HepG2 (cell line): ENCODE measurements at regions not wholly inside any gene's neighbourhood (a gene's known extent, or its start where the extent isn't known, plus 50 kb on each side); places are given as distances from the start of the nearest gene placed in this dataset.

ENCODE experiments used
- BRCA1 ChIP-seq: sonication (generic); formaldehyde crosslinking; IDR thresholded peaks from 2 replicates; pipeline ENCODE4 v1.4.0; 2020; ENCODE audit warnings: missing genetic modification reagents
- EZH2 ChIP-seq: conservative IDR thresholded peaks from 2 replicates; pipeline ENCODE4 v1.6.1; 2012; ENCODE audit warnings: mild to moderate bottlenecking, low read depth, low read length, moderate library complexity
- HOXA7 ChIP-seq: sonication (generic); formaldehyde crosslinking; IDR thresholded peaks from 2 replicates; pipeline ENCODE4 v1.8.1; 2022; ENCODE audit warnings: mild to moderate bottlenecking, missing genetic modification reagents, moderate library complexity
- REXO4 ChIP-seq: sonication (generic); formaldehyde crosslinking; IDR thresholded peaks from 2 replicates; pipeline ENCODE4 v1.8.0; 2022; ENCODE audit warnings: missing genetic modification reagents, mild to moderate bottlenecking, borderline replicate concordance
- TF ChIP-seq, protein P1 (sequence below): sonication (generic); formaldehyde crosslinking; IDR thresholded peaks from 2 replicates; pipeline ENCODE4 v1.5.0; 2020; ENCODE audit warnings: mild to moderate bottlenecking, missing genetic modification reagents, moderate library complexity

DNA sequence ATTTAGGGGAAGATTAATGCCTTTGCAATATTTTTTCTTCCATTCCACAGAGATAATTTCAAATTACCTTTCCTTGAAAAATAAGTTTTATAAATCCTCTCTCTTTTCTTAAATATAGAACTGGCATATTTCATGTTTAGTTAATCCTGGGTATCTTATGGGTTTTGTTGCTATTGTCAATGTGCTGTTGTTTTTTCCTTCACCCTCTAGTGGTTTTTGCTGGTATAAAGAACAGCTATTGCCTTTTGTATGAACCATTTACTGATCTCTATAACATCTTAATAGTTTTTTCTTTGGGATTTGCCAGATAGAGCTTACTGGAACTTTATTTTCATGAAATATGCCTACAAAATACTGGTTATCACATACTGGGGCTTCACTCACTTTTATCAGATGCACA is 359.6 kb upstream of the DPPA4 start:
- TF ChIP-seq, protein P1, sequence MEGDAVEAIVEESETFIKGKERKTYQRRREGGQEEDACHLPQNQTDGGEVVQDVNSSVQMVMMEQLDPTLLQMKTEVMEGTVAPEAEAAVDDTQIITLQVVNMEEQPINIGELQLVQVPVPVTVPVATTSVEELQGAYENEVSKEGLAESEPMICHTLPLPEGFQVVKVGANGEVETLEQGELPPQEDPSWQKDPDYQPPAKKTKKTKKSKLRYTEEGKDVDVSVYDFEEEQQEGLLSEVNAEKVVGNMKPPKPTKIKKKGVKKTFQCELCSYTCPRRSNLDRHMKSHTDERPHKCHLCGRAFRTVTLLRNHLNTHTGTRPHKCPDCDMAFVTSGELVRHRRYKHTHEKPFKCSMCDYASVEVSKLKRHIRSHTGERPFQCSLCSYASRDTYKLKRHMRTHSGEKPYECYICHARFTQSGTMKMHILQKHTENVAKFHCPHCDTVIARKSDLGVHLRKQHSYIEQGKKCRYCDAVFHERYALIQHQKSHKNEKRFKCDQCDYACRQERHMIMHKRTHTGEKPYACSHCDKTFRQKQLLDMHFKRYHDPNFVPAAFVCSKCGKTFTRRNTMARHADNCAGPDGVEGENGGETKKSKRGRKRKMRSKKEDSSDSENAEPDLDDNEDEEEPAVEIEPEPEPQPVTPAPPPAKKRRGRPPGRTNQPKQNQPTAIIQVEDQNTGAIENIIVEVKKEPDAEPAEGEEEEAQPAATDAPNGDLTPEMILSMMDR: no peak
- TF ChIP-seq HOXA7: no peak
- TF ChIP-seq BRCA1 (CRISPR knock-in tag): no peak
- no peak for TF ChIP-seq REXO4 (CRISPR knock-in tag)
- no peak for TF ChIP-seq EZH2
